ENCODE measurements at regions not wholly inside any gene's neighbourhood (a gene's known extent, or its start where the extent isn't known, plus 50 kb on each side); places are given as distances from the start of the nearest gene placed in this dataset.

- no peak for DNase-seq (ENCODE audit: low read depth)
- H3K9me3 ChIP-seq (ENCODE audit: control insufficient read depth, low read length) = peaks cover 5% of the 10 kb centered on the region
- no peaks in the 10 kb centered on the region for H3K36me3 ChIP-seq (ENCODE audit: control insufficient read depth, insufficient read depth, low read length, severe bottlenecking)
- H3K27me3 ChIP-seq (replicated peaks; ENCODE audit: control insufficient read depth, insufficient read depth, low read length) = no peaks in the 10 kb centered on the region
- no peak overlapping the region for H3K9ac ChIP-seq (ENCODE audit: low read length)
- H3K4me3 ChIP-seq (ENCODE audit: low read length) = no peak overlapping the region
- H3K4me1 ChIP-seq (ENCODE audit: control insufficient read depth, insufficient read depth, low read length) = peaks cover 23% of the 10 kb centered on the region
These were observed 316.2 kb upstream of the TBC1D5 start for GRCh38 chr3:18058666-18059065.

DNA sequence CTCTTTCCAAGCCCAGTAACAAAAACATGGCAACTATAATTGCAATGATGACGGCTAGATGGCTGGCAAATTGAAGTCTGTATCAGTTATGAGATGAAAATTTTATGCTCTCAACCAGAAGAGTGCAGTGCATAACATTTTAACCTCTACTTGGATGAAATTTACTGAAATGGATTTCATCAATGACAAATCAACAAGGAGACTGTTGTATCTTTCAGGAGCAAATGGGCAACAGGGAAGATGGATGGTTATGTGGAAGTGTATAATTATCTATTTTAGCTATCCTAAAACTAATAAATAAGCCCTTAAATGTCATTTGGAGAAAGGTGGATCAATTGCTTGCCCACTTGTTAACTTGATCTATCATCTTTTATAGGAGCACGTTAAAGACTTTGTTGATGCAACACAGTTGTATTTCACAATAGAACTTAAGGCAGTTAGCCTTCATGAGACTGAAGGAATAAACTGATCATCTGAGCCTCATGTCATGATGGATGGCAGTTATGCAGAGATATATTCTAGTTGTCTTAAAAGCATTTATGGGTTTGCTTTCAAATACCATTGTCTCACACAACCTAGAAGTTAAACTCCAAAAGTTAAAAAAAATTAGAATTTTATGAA is 315.1 kb upstream of the TBC1D5 start:
- Histone ChIP-seq H3K27me3 (replicated peaks; ENCODE audit: control insufficient read depth, insufficient read depth, low read length) (no peaks in the 10 kb centered on the region), H3K4me3 (ENCODE audit: low read length) (no peak overlapping the region), H3K4me1 (ENCODE audit: control insufficient read depth, insufficient read depth, low read length) (peaks cover 12% of the 10 kb centered on the region), H3K9me3 (ENCODE audit: control insufficient read depth, low read length) (peaks cover 5% of the 10 kb centered on the region), H3K36me3 (ENCODE audit: control insufficient read depth, insufficient read depth, low read length, severe bottlenecking) (no peaks in the 10 kb centered on the region), H3K9ac (ENCODE audit: low read length) (no peak overlapping the region)
- DNase-seq (ENCODE audit: low read depth) = no peak

- no peak overlapping the region for H3K4me3 ChIP-seq (ENCODE audit: low read length)
- DNase-seq (ENCODE audit: low read depth) = no peak
- H3K4me1 ChIP-seq (ENCODE audit: control insufficient read depth, insufficient read depth, low read length) = no peaks in the 10 kb centered on the region
- no peaks in the 10 kb centered on the region for H3K27me3 ChIP-seq (replicated peaks; ENCODE audit: control insufficient read depth, insufficient read depth, low read length)
- no peaks in the 10 kb centered on the region for H3K36me3 ChIP-seq (ENCODE audit: control insufficient read depth, insufficient read depth, low read length, severe bottlenecking)
- H3K9me3 ChIP-seq (ENCODE audit: control insufficient read depth, low read length) = peaks cover 5% of the 10 kb centered on the region
- no peak overlapping the region for H3K9ac ChIP-seq (ENCODE audit: low read length)
These were observed 312.2 kb upstream of the TBC1D5 start for GRCh38 chr3:18054625-18055024.

DNA sequence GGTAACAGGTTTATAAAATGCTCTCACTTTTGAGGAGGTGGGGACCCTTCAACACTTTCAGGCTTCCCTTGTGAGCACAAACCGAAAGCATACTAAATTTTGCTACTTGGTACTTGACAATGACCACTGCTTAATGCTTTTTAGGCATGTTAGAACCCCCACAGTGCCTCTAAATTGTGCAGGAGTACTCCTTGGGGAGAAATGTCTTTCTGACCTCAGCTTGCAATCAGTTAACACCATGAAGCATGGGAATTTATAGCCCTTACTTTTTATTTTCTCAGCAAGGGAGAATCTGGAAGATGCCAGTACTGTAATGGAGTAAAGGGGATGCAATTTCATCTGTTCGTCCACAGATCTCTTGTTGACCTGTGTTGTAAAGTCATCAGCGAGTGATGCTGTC is 308.9 kb upstream of the TBC1D5 start:
- H3K4me3 ChIP-seq (ENCODE audit: low read length) = no peak overlapping the region
- peaks cover 5% of the 10 kb centered on the region for H3K9me3 ChIP-seq (ENCODE audit: control insufficient read depth, low read length)
- no peaks in the 10 kb centered on the region for H3K36me3 ChIP-seq (ENCODE audit: control insufficient read depth, insufficient read depth, low read length, severe bottlenecking)

DNA sequence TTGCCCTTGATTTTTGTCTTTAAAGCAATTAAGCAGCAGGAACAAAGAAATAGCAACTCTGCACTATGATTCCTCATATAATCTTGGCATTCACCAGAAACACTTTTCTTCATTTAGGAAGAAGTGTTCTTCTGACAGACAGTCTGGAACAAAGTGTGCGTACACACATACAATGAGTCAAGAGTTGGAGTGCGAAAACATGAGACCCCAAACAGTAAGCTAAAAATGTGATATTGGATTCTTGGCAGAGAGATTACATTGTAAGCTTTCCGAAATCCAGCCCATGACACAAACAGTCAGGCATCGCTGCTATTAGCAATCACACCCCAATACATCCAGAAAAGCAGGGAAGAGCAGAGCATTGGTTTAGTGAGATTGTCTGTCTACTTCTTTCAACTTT is 306.7 kb upstream of the TBC1D5 start:
- Histone ChIP-seq H3K36me3 (ENCODE audit: control insufficient read depth, insufficient read depth, low read length, severe bottlenecking) (no peaks in the 10 kb centered on the region), H3K9ac (ENCODE audit: low read length) (no peak overlapping the region), H3K27me3 (replicated peaks; ENCODE audit: control insufficient read depth, insufficient read depth, low read length) (no peaks in the 10 kb centered on the region), H3K4me1 (ENCODE audit: control insufficient read depth, insufficient read depth, low read length) (peaks cover 12% of the 10 kb centered on the region), H3K9me3 (ENCODE audit: control insufficient read depth, low read length) (no peaks in the 10 kb centered on the region), H3K4me3 (ENCODE audit: low read length) (no peak overlapping the region)
- DNase-seq (ENCODE audit: low read depth) = no peak

More for the DNA sequence above, 308.9 kb upstream of the TBC1D5 start:
- Histone ChIP-seq H3K9ac (ENCODE audit: low read length) (no peak overlapping the region), H3K27me3 (replicated peaks; ENCODE audit: control insufficient read depth, insufficient read depth, low read length) (no peaks in the 10 kb centered on the region), H3K4me1 (ENCODE audit: control insufficient read depth, insufficient read depth, low read length) (peaks cover 12% of the 10 kb centered on the region)
- DNase-seq (ENCODE audit: low read depth) = no peak

- Histone ChIP-seq H3K4me3 (ENCODE audit: low read length) (no peak overlapping the region), H3K36me3 (ENCODE audit: control insufficient read depth, insufficient read depth, low read length, severe bottlenecking) (no peaks in the 10 kb centered on the region), H3K27me3 (replicated peaks; ENCODE audit: control insufficient read depth, insufficient read depth, low read length) (no peaks in the 10 kb centered on the region), H3K9ac (ENCODE audit: low read length) (no peak overlapping the region), H3K4me1 (ENCODE audit: control insufficient read depth, insufficient read depth, low read length) (peaks cover 12% of the 10 kb centered on the region), H3K9me3 (ENCODE audit: control insufficient read depth, low read length) (no peaks in the 10 kb centered on the region)
- peak; percentile 18 for DNase-seq (ENCODE audit: low read depth)
These were observed 304.6 kb upstream of the TBC1D5 start for GRCh38 chr3:18047052-18047451.

- peak; percentile 15 for DNase-seq (ENCODE audit: low read depth)
- Histone ChIP-seq H3K27me3 (replicated peaks; ENCODE audit: control insufficient read depth, insufficient read depth, low read length) (no peaks in the 10 kb centered on the region), H3K4me1 (ENCODE audit: control insufficient read depth, insufficient read depth, low read length) (peaks cover 12% of the 10 kb centered on the region), H3K4me3 (ENCODE audit: low read length) (no peak overlapping the region), H3K9ac (ENCODE audit: low read length) (no peak overlapping the region), H3K9me3 (ENCODE audit: control insufficient read depth, low read length) (no peaks in the 10 kb centered on the region), H3K36me3 (ENCODE audit: control insufficient read depth, insufficient read depth, low read length, severe bottlenecking) (no peaks in the 10 kb centered on the region)
These were observed 303.9 kb upstream of the TBC1D5 start for GRCh38 chr3:18046131-18046915.

- peak; percentile 5 for DNase-seq (ENCODE audit: low read depth)
- Histone ChIP-seq H3K27me3 (replicated peaks; ENCODE audit: control insufficient read depth, insufficient read depth, low read length) (no peaks in the 10 kb centered on the region), H3K4me1 (ENCODE audit: control insufficient read depth, insufficient read depth, low read length) (peaks cover 12% of the 10 kb centered on the region), H3K9me3 (ENCODE audit: control insufficient read depth, low read length) (no peaks in the 10 kb centered on the region), H3K4me3 (ENCODE audit: low read length) (no peak overlapping the region), H3K36me3 (ENCODE audit: control insufficient read depth, insufficient read depth, low read length, severe bottlenecking) (no peaks in the 10 kb centered on the region), H3K9ac (ENCODE audit: low read length) (no peak overlapping the region)
These were observed 302.8 kb upstream of the TBC1D5 start for GRCh38 chr3:18044971-18045880.

DNA sequence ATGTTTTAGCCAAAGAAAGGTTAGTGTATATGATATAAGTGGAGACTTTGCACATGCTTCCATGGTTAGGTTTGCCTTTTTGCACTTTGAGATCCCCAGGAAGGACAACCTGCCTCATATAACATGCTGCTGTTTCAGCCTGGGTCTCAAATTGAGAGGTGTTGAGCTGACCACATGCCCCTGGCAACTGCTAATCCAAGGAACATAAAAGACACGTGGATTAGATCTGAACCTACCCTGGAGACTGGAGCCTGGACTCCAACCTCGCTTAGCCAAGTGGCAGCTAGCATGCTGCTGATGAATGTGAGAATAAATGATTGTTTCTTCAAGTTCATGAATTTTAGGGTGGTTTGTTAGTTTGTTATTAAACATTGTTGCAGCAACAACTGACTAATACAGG is 301.8 kb upstream of the TBC1D5 start:
- no peak for DNase-seq (ENCODE audit: low read depth)
- H3K36me3 ChIP-seq (ENCODE audit: control insufficient read depth, insufficient read depth, low read length, severe bottlenecking) = no peaks in the 10 kb centered on the region
- no peaks in the 10 kb centered on the region for H3K9me3 ChIP-seq (ENCODE audit: control insufficient read depth, low read length)
- no peak overlapping the region for H3K4me3 ChIP-seq (ENCODE audit: low read length)
- H3K4me1 ChIP-seq (ENCODE audit: control insufficient read depth, insufficient read depth, low read length) = peaks cover 12% of the 10 kb centered on the region
- H3K9ac ChIP-seq (ENCODE audit: low read length) = no peak overlapping the region
- H3K27me3 ChIP-seq (replicated peaks; ENCODE audit: control insufficient read depth, insufficient read depth, low read length) = no peaks in the 10 kb centered on the region

DNA sequence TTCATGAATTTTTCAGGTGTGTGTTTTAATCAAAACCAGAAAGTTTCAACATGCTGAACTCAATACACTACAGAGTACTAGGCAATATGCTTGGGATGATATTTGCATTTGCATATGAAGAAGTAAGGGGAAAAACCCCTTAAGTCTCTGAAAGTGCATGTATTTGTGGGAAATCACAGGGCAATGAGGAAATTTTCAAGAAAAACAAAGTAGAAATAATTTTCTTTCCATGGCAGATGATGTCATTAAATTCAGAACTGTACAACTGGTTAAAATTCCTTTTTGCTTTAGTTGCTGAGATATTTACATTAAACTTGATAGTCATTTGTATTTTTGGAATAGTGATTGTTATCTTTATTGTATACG is 294.0 kb upstream of the TBC1D5 start:
- Histone ChIP-seq H3K9me3 (ENCODE audit: control insufficient read depth, low read length) (no peaks in the 10 kb centered on the region), H3K9ac (ENCODE audit: low read length) (no peak overlapping the region), H3K4me3 (ENCODE audit: low read length) (no peak overlapping the region), H3K4me1 (ENCODE audit: control insufficient read depth, insufficient read depth, low read length) (no peaks in the 10 kb centered on the region), H3K36me3 (ENCODE audit: control insufficient read depth, insufficient read depth, low read length, severe bottlenecking) (no peaks in the 10 kb centered on the region), H3K27me3 (replicated peaks; ENCODE audit: control insufficient read depth, insufficient read depth, low read length) (no peaks in the 10 kb centered on the region)
- DNase-seq (ENCODE audit: low read depth) = no peak

Data from adipocyte (in vitro differentiated cells).